ENCODE measurements at regions not wholly inside any gene's neighbourhood (a gene's known extent, or its start where the extent isn't known, plus 50 kb on each side); places are given as distances from the start of the nearest gene placed in this dataset.

DNA sequence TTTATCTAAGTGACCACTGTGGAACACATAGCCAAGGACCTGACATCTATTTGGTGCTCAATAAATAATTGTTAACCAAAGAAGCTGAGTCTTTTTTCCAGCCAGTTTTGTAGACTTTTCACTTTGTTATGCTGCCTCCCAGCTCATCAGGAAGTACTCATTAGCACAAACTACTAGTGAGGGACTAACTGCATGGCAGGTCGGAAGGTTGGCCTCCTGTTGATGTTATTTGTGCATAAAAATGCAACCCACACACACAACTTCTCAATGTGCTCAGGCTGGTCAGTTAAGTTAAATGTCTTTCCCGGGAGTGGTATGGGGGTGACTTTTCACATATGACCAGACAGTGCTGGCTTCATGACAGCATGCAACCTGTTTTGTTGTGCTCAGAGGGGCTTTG is 263.0 kb upstream of the TOPAZ1 start:
- no peak for TF ChIP-seq EZH2 (IDR thresholded peaks at IDR 0.05; ENCODE audit: borderline replicate concordance, low read length)
- TF ChIP-seq, protein P1, sequence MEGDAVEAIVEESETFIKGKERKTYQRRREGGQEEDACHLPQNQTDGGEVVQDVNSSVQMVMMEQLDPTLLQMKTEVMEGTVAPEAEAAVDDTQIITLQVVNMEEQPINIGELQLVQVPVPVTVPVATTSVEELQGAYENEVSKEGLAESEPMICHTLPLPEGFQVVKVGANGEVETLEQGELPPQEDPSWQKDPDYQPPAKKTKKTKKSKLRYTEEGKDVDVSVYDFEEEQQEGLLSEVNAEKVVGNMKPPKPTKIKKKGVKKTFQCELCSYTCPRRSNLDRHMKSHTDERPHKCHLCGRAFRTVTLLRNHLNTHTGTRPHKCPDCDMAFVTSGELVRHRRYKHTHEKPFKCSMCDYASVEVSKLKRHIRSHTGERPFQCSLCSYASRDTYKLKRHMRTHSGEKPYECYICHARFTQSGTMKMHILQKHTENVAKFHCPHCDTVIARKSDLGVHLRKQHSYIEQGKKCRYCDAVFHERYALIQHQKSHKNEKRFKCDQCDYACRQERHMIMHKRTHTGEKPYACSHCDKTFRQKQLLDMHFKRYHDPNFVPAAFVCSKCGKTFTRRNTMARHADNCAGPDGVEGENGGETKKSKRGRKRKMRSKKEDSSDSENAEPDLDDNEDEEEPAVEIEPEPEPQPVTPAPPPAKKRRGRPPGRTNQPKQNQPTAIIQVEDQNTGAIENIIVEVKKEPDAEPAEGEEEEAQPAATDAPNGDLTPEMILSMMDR (IDR thresholded peaks at IDR 0.05; ENCODE audit: low read length): no peak
- Histone ChIP-seq H3K9me3 (ENCODE audit: low read length) (no peaks in the 10 kb centered on the region), H4K20me1 (ENCODE audit: insufficient read depth, low read length) (no peaks in the 10 kb centered on the region), H3K4me2 (ENCODE audit: low read length) (no peak overlapping the region), H3K79me2 (ENCODE audit: insufficient read depth, low read length) (no peaks in the 10 kb centered on the region), H3K27ac (ENCODE audit: low read depth, low read length, poor library complexity, severe bottlenecking) (no peak overlapping the region), H3K36me3 (ENCODE audit: insufficient read depth, low read length) (no peaks in the 10 kb centered on the region), H3K9me2 (ENCODE audit: low read depth, low read length) (no peaks in the 10 kb centered on the region), H3K9ac (ENCODE audit: low read length) (no peak overlapping the region), H3K27me3 (ENCODE audit: insufficient read depth, low read length) (no peaks in the 10 kb centered on the region), H3K4me3 (ENCODE audit: low read depth, low read length, poor library complexity, severe bottlenecking) (no peak overlapping the region), H2AFZ (ENCODE audit: low read length) (no peak overlapping the region), H3K4me1 (ENCODE audit: insufficient read depth, low read length, severe bottlenecking) (no peaks in the 10 kb centered on the region), H3F3A (ENCODE audit: insufficient read depth, low read length) (no peaks in the 10 kb centered on the region)

DNA sequence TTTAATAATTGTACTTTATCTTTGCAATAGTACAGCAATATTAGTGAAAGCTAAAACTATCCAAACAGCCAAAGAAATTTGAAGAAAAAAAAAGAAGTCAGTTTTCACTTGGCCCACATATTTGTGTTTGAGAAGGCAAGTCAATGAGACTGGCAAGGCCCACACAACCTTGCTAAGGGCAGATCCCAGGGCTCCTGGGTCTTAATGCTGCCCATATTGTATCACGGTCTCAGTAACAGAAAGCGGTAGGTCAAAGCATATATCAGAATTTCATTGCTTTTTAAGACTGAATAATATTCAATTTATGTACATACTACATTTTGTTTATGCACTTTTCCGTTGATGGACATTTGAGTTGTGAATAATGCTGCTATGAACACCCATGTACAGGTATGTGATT is 262.0 kb upstream of the TOPAZ1 start:
- no peaks in the 10 kb centered on the region for H4K20me1 ChIP-seq (ENCODE audit: insufficient read depth, low read length)
- H3K4me2 ChIP-seq (ENCODE audit: low read length): no peak overlapping the region

DNA sequence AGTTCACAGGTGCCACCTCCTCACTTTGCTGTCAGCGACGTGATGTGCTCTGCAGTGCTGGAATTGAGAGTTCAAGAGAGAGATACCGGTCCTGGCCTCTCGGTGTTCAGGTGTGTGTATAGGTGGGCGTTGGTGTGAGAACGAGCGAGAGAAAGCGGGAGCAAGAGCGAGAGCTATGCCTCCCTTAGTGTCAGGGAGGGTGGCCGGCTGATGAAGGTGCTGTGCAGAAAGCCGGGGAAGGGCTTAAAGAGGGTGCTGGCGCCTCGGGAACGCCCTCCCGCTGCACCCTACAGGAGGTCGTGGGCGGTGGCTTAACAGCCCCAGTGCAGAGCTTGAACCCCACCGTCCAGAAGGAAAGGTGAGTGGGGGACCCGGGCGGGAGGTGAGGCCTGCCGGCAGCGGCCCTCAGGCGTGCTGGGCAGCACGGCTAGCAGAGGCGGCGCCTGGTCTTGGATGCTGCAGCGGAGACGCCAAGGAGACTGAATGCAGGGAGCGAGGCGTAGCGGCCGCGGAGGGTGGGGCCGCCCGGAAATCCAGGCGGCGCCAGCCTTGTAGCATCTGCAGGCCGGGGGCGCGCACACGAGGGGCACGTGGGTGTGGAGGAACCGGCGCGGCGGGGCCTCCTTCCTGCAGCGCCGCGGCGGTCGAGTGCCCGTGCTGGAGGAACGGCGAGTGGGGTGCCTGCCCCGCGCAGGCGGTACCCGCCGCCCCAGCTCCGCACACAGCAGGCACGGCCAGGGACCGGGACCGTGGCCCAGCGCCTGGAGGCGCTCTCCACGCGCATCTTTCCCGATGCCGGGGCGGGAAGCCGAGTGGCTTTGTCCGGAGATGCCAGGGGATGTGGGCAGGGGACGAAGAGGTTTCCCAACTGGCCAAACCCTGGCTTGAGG is 246.8 kb upstream of the TOPAZ1 start:
- H3K9me2 ChIP-seq (ENCODE audit: low read depth, low read length): no peaks in the 10 kb centered on the region
- peaks cover 12% of the 10 kb centered on the region for H3K4me1 ChIP-seq (ENCODE audit: insufficient read depth, low read length, severe bottlenecking)
- no peaks in the 10 kb centered on the region for H3K9me3 ChIP-seq (ENCODE audit: low read length)
- no peaks in the 10 kb centered on the region for H3F3A ChIP-seq (ENCODE audit: insufficient read depth, low read length)
- H3K27ac ChIP-seq (ENCODE audit: low read depth, low read length, poor library complexity, severe bottlenecking): no peak overlapping the region
- no peaks in the 10 kb centered on the region for H3K36me3 ChIP-seq (ENCODE audit: insufficient read depth, low read length)
- H3K27me3 ChIP-seq (ENCODE audit: insufficient read depth, low read length): peaks cover 6% of the 10 kb centered on the region; the same call in 1 of the 2 replicates
- peak overlapping the region; percentile 11 for H3K4me3 ChIP-seq (ENCODE audit: low read depth, low read length, poor library complexity, severe bottlenecking)
- no peaks in the 10 kb centered on the region for H3K79me2 ChIP-seq (ENCODE audit: insufficient read depth, low read length)
- peak overlapping the region; percentile 36 for H3K4me2 ChIP-seq (ENCODE audit: low read length)
- no peak overlapping the region for H3K9ac ChIP-seq (ENCODE audit: low read length)
- H4K20me1 ChIP-seq (ENCODE audit: insufficient read depth, low read length): no peaks in the 10 kb centered on the region
- TF ChIP-seq, protein P1 (IDR thresholded peaks at IDR 0.05; ENCODE audit: low read length): no peak
- no peak for TF ChIP-seq EZH2 (IDR thresholded peaks at IDR 0.05; ENCODE audit: borderline replicate concordance, low read length)
- H2AFZ ChIP-seq (ENCODE audit: low read length): no peak overlapping the region

More for the DNA sequence above, 262.0 kb upstream of the TOPAZ1 start:
- no peak overlapping the region for H3K9ac ChIP-seq (ENCODE audit: low read length)
- no peak overlapping the region for H3K27ac ChIP-seq (ENCODE audit: low read depth, low read length, poor library complexity, severe bottlenecking)
- H3K27me3 ChIP-seq (ENCODE audit: insufficient read depth, low read length): no peaks in the 10 kb centered on the region
- no peaks in the 10 kb centered on the region for H3K79me2 ChIP-seq (ENCODE audit: insufficient read depth, low read length)
- H3K4me3 ChIP-seq (ENCODE audit: low read depth, low read length, poor library complexity, severe bottlenecking): no peak overlapping the region
- H3K36me3 ChIP-seq (ENCODE audit: insufficient read depth, low read length): no peaks in the 10 kb centered on the region
- no peaks in the 10 kb centered on the region for H3F3A ChIP-seq (ENCODE audit: insufficient read depth, low read length)
- H3K4me1 ChIP-seq (ENCODE audit: insufficient read depth, low read length, severe bottlenecking): no peaks in the 10 kb centered on the region
- H2AFZ ChIP-seq (ENCODE audit: low read length): no peak overlapping the region
- H3K9me2 ChIP-seq (ENCODE audit: low read depth, low read length): no peaks in the 10 kb centered on the region
- H3K9me3 ChIP-seq (ENCODE audit: low read length): no peaks in the 10 kb centered on the region
- no peak for TF ChIP-seq EZH2 (IDR thresholded peaks at IDR 0.05; ENCODE audit: borderline replicate concordance, low read length)
- TF ChIP-seq, protein P1 (IDR thresholded peaks at IDR 0.05; ENCODE audit: low read length): no peak
